Stomach (tissue), 4 donors: ENCODE measurements at regions not wholly inside any gene's neighbourhood (a gene's known extent, or its start where the extent isn't known, plus 50 kb on each side); places are given as distances from the start of the nearest gene placed in this dataset.

Source experiments
- POLR2A ChIP-seq, 4 donors: fragments of 450-650 bp; IDR thresholded peaks; one replicate each; pipeline ENCODE4 v1.6.1; 2016; ENCODE audit warnings: antibody characterized with exemption in 4 of 4, control low read depth in 2 of 4, mild to moderate bottlenecking in 1 of 4, moderate library complexity in 1 of 4
- POLR2AphosphoS5 ChIP-seq, 3 donors: sonication (generic); formaldehyde crosslinking; IDR thresholded peaks; one replicate each; pipeline ENCODE4 v1.6.1; 2016; ENCODE audit warnings: antibody characterized with exemption in 3 of 3
- TF ChIP-seq, protein P1 (sequence below), 7 experiments: fragments of 450-650 bp in 4 of 7; fragments of 200-600 bp in 3 of 7; sonication (generic) in 3 of 7; IDR thresholded peaks; one replicate each; pipeline ENCODE4 v1.5.1; 2016 to 2019; ENCODE audit warnings: antibody characterized with exemption in 7 of 7, control low read depth in 2 of 7, mild to moderate bottlenecking in 1 of 7

DNA sequence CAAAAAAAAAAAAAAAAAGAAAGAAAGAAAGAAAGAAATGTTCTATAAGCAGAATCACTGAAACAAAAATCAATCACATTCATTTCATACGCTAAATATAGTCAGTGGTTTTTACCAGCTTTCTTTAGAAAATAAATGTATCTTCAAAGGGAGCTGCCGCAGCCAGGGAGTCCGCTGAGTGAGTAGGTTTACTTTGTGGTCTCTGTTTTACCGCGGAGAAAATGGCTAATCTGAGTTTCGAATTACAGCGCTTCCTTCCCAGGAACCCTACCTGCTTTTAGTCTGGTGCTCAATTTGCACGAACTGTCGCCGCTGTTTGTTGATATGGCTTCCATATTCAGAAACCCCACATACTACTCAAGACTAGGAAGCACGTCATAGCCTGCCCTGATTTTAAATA is 102.4 kb downstream of the TFAP2A start:
- TF ChIP-seq, protein P1, sequence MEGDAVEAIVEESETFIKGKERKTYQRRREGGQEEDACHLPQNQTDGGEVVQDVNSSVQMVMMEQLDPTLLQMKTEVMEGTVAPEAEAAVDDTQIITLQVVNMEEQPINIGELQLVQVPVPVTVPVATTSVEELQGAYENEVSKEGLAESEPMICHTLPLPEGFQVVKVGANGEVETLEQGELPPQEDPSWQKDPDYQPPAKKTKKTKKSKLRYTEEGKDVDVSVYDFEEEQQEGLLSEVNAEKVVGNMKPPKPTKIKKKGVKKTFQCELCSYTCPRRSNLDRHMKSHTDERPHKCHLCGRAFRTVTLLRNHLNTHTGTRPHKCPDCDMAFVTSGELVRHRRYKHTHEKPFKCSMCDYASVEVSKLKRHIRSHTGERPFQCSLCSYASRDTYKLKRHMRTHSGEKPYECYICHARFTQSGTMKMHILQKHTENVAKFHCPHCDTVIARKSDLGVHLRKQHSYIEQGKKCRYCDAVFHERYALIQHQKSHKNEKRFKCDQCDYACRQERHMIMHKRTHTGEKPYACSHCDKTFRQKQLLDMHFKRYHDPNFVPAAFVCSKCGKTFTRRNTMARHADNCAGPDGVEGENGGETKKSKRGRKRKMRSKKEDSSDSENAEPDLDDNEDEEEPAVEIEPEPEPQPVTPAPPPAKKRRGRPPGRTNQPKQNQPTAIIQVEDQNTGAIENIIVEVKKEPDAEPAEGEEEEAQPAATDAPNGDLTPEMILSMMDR (IDR thresholded peaks at IDR 0.05): no peak
- TF ChIP-seq POLR2A (IDR thresholded peaks at IDR 0.05) (no peak), POLR2AphosphoS5 (IDR thresholded peaks at IDR 0.05) (no peak)
